ENCODE measurements at regions not wholly inside any gene's neighbourhood (a gene's known extent, or its start where the extent isn't known, plus 50 kb on each side); places are given as distances from the start of the nearest gene placed in this dataset.

DNA sequence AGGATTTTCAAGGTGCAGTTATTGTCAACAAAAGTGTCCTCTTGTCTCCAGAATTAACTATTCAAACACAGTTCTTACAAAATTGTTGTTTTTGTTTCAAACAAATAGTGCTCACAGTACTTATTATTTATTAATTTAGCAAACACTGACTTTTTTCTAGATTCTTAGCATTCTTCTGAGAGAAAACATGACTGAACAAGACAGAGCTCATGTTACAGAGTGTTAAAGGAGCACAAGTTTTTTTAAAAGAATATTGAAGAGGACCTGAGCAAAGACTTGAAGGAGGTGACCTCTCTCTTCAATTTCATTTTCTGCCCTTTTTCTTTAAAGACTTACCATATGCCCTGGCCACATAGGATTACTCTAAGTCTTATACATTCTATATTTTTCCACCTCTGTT, 2220.3 kb upstream of the AGA start:
- no peak for ATAC-seq
- intact Hi-C loops (cut with DNase I), result no loop called here
- H3K36me3 ChIP-seq (replicated peaks in 1 of 2; ENCODE audit: insufficient read depth in 1 of 2, low read depth in 2 of 2), result no peaks in the 10 kb centered on the region
- H3K4me3 ChIP-seq, result no peak overlapping the region
- no peak for TF ChIP-seq POLR2A (IDR thresholded peaks at IDR 0.05)
- TF ChIP-seq, protein P1, sequence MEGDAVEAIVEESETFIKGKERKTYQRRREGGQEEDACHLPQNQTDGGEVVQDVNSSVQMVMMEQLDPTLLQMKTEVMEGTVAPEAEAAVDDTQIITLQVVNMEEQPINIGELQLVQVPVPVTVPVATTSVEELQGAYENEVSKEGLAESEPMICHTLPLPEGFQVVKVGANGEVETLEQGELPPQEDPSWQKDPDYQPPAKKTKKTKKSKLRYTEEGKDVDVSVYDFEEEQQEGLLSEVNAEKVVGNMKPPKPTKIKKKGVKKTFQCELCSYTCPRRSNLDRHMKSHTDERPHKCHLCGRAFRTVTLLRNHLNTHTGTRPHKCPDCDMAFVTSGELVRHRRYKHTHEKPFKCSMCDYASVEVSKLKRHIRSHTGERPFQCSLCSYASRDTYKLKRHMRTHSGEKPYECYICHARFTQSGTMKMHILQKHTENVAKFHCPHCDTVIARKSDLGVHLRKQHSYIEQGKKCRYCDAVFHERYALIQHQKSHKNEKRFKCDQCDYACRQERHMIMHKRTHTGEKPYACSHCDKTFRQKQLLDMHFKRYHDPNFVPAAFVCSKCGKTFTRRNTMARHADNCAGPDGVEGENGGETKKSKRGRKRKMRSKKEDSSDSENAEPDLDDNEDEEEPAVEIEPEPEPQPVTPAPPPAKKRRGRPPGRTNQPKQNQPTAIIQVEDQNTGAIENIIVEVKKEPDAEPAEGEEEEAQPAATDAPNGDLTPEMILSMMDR (IDR thresholded peaks at IDR 0.05), result no peak
- H3K27me3 ChIP-seq, result no peaks in the 10 kb centered on the region
- peaks cover 0 to 5% (median 0%) of the 10 kb centered on the region in 3 donors for H3K9me3 ChIP-seq
- H3K4me1 ChIP-seq, result no peaks in the 10 kb centered on the region
- DNase-seq, result no peak
- H3K27ac ChIP-seq, result no peak overlapping the region

DNA sequence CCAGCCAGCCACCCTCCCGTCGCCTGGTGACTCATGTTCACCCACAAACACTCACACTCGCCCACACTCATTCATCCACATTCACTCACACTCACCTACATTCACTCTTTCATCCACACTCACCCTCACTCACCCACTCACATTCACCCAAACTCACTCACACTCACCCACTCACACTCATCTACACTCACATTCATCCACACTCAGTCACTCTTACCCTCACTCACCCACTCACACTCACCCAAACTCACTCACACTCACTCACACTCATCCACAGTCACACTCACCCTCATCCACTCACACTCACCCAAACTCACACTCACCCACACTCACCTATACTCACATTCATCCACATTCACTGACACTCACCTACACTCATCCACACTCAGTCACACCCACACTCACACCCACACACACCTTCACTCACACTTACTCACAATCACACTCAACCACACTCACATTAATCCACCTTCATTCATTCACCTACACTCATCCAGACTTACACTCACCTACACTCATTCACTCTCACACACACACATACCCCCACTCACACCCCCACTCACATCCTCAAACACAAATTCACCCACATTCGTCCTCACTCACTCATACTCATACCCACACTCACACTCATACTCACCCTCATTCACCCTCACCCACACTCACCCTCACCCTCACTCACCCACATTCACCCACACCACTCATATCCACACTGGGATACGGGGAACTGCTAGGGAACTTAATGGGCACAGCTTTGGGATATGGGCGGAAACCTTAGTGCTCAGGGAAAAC, 2221.6 kb upstream of the AGA start:
- Histone ChIP-seq H3K36me3 (replicated peaks in 1 of 2; ENCODE audit: insufficient read depth in 1 of 2, low read depth in 2 of 2) (no peaks in the 10 kb centered on the region), H3K4me1 (no peaks in the 10 kb centered on the region), H3K9me3 (peaks cover 0 to 5% (median 0%) of the 10 kb centered on the region in 3 donors), H3K4me3 (no peak overlapping the region), H3K27me3 (no peaks in the 10 kb centered on the region), H3K27ac (no peak overlapping the region)
- WGBS, 2 donors, result 72 to 74% methylated on average over 6 of the region's 6 CpGs
- intact Hi-C loops (cut with DNase I), result no loop called here
- DNase-seq (no peak), ATAC-seq (no peak)
- TF ChIP-seq, protein P1 (IDR thresholded peaks at IDR 0.05), result no peak
- no peak for TF ChIP-seq POLR2A (IDR thresholded peaks at IDR 0.05)

DNA sequence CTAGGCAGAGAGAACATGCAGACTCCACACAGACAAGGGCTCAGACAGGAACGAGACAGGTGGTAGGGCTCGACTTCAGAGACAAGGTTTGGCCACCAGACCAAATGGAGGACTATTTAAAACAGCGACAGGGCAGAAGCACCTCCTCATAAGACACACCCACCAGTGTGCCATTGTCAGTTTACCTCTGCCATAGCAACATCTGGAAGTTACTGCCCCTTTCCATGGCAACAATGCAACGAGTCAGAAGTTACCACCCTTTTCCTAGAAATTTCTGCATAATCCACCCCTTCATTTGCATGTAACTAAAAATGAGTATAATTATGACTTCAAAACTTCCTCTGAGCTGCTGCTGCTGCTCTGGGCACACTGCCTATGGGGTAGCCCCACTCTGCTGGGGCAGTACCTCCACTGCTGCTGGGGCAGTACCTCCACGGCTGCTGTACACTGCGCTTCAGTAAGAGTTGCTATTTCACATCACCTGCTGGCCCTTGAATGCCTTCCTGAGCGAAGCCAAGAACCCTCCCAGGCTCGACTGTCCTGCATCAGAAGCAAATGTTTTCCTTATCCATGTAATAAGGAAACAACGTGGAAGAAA, 2222.3 kb upstream of the AGA start:
- 69 to 74% methylated on average over 7 to 9 of the region's 9 CpGs for WGBS, 2 donors

DNA sequence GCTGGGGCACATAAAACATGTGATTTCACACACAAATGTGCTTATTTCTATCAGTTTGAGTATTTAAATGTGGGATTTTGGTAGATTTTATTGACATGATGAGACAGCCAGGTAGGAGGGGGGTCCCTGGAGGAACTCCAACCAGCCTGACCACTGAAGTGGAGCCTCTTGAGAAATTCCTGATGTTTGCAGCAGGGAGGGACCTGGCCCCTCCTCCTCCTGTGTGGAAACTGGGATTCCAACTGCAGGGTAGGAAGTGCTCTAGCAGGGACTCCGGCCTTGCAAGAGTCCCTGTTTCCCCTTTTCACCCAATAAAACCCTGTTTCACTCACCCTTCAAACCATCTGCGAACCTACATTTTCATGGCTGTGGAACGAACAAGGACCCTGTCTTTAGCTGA, 2224.0 kb upstream of the AGA start:
- Histone ChIP-seq H3K27ac (no peak overlapping the region), H3K36me3 (replicated peaks in 1 of 2; ENCODE audit: insufficient read depth in 1 of 2, low read depth in 2 of 2) (no peaks in the 10 kb centered on the region), H3K27me3 (no peaks in the 10 kb centered on the region), H3K9me3 (peaks cover 0 to 5% (median 0%) of the 10 kb centered on the region in 3 donors), H3K4me3 (no peak overlapping the region), H3K4me1 (no peaks in the 10 kb centered on the region)
- intact Hi-C loops (cut with DNase I), result no loop called here
- no peak for DNase-seq
- 41 to 44% methylated on average over 3 of the region's 3 CpGs for WGBS, 2 donors
- no peak for ATAC-seq
- TF ChIP-seq, protein P1 (IDR thresholded peaks at IDR 0.05), result no peak
- TF ChIP-seq POLR2A (IDR thresholded peaks at IDR 0.05), result no peak

More for the DNA sequence above, 2222.3 kb upstream of the AGA start:
- H3K4me3 ChIP-seq, result no peak overlapping the region
- DNase-seq, result no peak
- no peaks in the 10 kb centered on the region for H3K36me3 ChIP-seq (replicated peaks in 1 of 2; ENCODE audit: insufficient read depth in 1 of 2, low read depth in 2 of 2)
- TF ChIP-seq, protein P1 (IDR thresholded peaks at IDR 0.05), result no peak
- TF ChIP-seq POLR2A (IDR thresholded peaks at IDR 0.05), result no peak
- H3K9me3 ChIP-seq, result peaks cover 0 to 5% (median 0%) of the 10 kb centered on the region in 3 donors
- H3K27me3 ChIP-seq, result no peaks in the 10 kb centered on the region
- ATAC-seq, result no peak
- no peaks in the 10 kb centered on the region for H3K4me1 ChIP-seq
- intact Hi-C loops (cut with DNase I), result no loop called here
- no peak overlapping the region for H3K27ac ChIP-seq
